GM18858 (cell line): ENCODE measurements at regions not wholly inside any gene's neighbourhood (a gene's known extent, or its start where the extent isn't known, plus 50 kb on each side); places are given as distances from the start of the nearest gene placed in this dataset.
"Not testable (repeated sequence)": the region's sequence is repeated elsewhere in the genome, so short reads cannot be mapped to it uniquely, and the experiment has no call there.

Experiments
- ATAC-seq: cut with Tn5 transposase; IDR thresholded peaks from one replicate; pipeline ENCODE4 v1.9.1; 2021; ENCODE audit not compliant: unreplicated experiment

DNA sequence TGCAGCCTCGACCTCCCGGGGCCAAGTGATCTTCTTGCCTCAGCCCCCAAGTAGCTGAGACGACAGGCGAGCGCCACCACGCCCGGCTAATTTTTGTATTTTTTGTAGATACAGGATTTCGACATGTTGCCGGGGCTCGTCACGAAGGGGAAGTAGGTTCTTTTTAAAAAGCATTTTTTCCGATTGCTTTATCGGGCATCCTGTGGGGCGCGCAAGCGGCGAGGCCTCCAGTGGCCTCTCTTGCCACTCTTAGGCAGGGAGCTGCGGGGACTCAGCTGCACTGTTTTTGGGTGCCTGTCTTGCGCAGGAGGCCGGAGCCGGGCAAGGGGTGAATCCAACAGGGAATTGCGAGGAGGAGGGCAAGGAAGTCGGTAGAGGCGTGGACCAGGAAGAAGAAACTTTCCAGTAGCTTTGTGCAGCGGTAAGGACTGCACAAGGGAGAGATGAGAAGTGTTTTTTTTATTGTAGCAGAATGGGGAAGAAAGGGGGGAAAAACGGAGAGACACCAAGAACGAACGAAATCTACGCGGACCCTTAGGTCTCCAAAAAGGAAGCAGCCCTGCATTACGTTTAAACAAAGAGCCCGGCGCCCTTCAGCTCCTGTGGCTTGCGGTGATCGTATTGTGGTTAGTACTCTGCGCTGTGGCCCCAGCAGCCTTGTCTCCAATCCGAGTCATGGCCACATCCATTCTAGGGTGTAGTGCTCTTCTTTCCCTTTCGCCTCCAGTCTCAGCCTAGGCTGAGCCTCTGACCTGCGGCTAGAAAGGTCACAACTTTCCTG, 164.8 kb downstream of the PPIAL4G start:
- ATAC-seq, result no peak

DNA sequence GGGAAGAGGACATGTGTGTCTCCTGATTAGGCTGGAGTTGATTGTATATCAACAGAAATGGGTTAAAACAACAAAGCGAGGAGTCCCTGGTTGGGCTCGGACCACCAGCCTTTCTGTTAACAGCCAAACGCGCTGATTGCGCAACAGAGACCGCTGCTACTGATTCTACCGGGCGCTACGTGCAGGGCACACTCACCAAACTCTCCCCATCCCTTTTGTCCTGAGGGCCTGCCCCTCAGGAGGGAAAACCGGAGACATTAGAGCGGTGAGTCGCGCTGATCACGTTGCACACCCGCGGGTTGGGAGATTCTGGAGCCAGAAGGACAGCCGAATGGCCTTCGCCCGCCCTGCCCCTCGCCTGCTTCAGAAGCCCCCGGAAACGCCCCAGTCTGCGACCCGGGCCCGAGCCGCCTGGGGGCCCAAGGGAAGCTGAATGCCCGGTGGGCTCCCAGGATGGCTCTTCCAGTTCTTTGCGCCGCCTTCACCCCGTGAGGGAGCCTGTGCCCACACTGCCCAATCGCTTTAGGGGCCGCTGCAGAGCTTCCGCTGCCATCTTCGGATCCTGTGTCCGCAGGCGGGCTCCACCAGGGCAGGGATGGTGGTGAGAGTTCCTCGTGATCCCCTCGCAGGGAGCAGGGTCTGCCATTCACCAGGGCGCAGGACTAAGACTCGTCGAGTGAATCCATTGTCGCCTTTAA, 165.4 kb upstream of the NBPF11 start:
- no peak for ATAC-seq

DNA sequence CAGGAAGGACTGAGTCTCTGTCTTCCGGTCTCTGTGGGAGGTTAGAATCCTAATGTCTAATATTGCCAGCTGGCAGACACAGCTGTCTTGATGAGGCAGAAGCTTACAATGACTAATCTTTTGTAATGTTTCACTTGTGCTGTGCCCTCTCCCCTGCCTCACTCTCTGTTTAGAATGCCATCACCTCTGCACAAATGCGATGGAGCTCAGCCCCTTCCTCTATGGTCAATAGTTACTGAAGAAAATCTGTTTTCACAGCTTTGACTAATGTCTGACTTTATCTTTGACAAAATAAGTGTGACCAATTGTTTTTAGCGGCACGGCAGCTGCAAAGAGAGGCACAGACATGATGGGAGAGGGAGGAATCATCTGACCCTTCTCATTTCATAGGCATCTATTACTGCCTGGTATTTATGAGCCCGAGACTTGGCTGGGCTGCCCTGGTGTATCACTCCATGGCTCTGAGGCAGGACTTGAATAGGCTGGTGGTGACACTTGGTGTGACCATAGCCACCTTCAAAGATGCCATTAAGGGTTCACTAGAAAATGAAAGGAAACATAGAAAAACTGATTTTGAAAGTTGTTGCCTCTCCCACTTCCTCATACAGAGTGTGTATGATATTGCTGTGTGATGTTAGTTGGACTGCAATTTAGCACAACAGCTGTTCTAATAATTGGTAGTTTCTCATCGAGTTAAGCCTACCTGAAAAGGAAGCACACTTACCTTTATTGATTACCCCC, 163.2 kb upstream of the NBPF11 start:
- ATAC-seq, result peak; percentile 82

DNA sequence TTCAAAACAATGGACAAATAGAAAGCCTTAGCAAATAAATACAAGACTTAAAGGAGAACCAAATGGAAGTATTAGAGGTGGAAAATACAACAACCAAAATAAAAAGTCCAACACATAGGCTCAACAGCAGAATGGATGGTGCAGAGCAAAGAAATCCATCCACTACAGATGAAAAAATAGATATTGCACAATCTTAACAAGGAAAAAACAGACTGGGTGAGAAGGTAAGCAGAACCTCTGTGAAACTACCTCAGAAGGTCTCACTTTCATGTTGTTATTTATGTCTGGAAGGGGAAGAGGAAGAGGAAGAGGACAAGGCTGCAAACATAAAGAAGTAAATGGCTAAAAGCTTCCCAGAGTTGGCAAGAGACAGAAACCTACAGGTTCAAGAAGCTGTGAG, 158.7 kb upstream of the NBPF11 start:
- no peak for ATAC-seq

DNA sequence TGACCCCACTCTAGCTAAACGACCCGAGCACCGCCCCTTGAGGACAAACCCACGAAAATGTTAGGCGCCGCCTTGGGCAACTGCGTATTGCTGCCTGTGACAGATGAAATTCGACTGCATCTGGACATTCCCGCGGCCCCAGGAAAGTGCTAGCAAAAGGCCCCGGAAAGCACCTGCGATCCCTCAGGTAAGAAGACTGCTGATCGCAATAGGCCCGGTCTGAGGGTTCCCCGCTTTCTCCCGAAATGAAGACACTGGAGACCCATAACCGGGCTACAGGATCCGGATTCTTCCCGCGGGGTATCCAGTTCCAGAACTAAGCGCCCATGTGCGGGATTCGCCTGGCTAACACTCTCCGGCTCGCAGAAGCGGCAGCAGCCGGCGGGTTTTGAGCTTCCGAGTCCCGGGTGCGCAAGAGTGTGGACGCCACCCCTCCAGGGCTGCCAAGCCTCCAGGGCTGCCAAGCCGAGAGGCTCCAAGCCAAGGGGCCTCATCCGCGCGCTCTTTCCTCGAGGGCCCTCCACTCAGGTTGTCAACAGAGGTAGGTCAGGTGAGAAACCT, 157.9 kb upstream of the NBPF11 start:
- no peak for ATAC-seq

DNA sequence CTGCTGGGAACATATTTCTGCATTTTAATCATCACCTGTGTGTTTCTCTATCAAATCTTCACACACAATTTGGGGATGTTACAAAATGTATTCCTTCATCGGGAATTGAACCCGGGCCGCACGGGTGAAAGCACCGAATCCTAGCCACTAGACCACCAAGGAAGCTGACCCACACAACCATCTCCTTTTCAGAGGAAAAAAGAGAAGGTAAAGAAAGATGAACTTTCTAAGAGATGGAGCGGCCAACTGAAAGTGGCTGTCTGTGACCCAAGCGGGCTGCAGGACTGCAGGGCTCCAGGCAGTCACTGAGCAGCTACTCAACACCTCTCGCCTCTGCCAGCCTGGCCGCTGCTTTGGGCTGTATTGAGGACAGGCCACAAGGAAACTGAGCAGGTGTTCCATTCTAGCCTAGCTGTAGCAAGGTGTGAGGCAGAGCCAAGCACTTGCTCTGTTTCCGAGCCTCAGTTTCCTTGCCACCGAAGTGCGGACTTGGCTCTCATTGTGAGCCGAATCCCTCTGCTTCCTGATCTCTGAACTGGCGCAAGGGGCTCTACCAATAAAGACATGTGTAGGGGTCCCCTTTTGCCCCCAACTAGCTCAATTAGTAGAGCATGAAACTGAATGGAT, 156.9 kb upstream of the NBPF11 start:
- ATAC-seq, result no peak

DNA sequence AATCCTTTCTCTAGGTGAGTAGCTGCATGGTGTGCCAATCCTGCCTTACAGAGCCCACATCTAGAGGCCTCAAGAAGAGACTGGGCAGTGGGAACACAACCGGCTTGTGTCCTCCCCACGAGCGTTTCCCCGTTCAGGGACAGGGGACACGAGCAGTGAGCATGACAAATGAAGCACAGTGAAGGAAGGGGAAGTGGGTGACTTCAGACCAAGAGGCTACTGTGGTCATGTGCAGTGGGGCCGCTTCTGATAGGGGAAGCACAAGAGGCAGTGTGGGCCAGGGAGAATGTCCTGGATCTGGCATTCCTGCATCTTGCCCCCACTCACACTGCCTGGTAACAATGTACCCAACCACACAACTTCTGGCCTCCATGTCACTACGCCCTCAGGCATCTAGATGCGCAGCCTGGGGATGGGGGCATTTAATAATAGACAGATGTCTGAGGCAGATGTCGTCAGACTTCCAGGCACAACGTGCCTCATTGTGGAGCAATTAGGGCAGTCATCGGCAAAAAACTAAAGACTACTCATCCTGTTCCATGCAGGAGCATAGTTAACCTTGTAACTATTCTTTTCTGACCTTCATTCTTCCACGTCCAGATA, 155.6 kb upstream of the NBPF11 start:
- no peak for ATAC-seq

DNA sequence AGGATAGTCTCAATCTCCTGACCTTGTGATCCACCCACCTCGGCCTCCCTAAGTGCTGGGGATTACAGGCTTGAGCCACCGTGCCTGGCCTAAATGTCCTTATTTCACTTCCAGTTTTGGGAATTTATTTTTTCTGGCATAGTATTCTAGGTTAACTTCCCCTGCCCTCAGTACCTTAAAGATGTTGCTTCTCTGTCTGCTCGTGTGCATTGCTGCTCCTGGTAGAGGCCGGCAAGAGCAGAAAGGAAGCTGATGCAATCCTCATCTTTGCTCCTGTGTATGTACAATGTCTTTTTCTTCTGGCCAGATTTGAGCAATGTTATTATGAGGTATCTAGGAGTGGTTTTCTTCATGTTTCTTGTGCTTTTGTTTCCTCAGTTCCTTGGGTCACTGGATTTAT, 152.9 kb upstream of the NBPF11 start:
- ATAC-seq, result not testable (repeated sequence)

DNA sequence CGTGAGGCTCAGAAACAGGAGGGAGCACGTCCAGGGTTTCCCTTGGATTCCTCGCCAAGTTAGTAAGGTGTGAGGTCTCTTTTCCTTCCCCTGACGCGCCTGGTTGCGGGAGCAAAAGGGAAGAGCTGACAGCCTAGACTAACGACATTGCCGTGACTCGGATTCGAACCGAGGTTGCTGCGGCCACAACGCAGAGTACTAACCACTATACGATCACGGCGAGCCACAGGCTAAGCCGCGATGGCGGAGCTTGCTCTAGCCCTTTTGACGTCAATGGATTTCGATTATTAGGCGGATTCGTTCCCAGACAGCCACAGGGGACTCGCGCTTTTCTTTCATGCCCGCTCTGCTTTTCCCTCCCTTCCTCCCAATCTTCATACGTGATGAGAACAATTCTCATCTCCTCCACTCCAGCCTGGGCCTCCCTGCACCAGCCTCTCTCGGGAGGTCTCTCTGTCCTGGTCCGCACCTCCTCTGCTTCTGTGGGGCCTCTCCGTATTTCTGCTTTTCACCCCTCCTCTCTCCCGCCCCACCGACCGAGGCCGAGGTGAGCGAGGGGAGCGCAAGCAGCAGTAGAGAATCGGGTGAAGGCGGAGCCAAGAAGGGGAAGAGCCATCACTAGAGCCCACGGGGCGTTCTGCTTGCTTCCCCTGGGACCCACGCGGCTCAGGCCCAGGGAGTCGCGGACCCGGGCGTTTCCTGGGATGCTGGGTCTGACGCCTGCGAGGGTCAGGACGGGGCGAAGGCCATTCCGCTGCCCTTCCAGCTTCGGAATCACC, 150.7 kb upstream of the NBPF11 start:
- ATAC-seq, result not testable (repeated sequence)

DNA sequence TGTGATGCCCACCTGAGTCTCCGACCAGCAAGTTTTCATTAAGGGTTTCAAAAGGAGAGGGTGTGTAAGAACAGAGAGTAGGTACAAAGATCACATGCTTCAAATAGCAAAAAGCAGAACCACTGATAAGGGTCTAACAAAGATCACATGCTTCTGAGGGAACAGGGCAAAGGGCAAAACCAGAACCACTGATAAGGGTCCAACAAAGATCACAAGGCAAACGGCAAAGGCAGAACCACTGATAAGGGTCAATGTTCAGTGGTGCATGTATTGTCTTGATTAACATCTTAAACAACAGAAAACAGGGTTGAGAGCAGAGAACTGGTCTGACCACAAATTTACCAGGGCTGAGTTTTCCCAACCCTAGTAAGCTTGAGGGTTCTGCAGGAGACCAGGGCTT, 145.8 kb upstream of the NBPF11 start:
- ATAC-seq, result not testable (repeated sequence)

DNA sequence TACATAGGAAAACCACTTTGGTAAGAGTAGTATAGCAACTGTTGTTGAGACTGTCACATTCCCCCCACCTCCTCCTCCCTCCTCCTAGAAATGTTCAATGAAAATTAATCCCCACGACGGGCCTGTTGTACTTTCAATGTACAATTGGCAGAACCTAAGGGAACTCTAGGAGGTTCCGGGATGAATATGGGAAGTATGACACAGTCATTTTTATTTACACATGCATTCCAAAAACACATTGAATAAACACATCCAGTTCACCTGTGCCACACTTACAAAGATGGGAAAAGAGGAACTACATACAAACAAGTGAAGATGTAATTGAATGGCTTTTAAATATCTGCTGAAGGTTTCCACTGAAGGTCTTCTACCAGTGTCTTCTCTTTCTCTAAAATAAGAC, 144.4 kb upstream of the NBPF11 start:
- ATAC-seq, result no peak

DNA sequence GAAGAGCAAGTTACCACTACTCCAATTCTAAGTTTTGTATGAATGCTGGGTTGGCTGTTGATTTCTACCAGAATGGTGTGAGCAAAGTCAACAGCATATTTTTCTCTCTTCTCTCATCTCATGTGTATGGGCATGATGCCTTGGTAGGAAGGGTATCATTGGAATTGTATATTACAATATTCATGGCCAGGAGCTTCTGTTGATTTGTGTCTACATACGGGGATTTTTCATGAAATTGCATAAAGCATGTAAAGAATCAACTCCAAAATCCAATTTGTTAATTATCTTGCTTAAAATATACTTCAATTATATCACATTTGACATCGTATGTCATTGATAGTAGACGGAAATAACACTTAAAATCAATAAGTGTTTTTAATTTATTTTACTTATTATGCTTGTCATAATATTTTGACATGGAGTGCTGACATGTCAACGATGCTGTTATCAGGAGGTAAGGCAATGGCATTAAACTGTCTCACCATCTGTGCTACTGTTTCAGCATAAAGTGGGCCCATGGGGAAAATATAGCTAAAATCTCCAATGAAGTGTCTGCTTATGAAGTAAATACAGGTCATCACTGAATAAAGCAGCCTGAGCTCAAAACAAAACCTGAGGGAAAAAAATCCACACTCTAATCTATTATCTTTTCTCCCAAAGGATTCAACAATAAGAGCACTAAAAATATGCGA, 142.2 kb upstream of the NBPF11 start:
- no peak for ATAC-seq

DNA sequence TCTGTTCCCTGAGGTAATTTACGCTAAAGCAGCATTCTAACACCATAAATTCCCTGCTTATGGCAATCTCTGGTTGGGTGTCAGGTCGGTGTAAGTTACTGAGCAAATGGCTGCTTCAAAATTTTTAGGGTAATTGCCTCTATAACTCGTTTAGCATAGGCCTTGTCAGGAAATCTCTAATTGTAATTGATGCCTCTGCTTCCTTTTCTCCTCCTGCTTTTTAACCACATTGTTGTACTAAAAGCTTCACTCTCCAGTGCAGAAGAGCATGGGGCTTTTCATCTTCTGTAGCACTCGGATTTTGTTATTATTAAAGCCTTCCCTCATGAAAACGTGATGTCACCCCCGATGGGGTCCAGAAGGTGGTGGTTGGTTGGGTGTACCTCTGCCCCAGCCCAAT, 141.6 kb upstream of the NBPF11 start:
- no peak for ATAC-seq

DNA sequence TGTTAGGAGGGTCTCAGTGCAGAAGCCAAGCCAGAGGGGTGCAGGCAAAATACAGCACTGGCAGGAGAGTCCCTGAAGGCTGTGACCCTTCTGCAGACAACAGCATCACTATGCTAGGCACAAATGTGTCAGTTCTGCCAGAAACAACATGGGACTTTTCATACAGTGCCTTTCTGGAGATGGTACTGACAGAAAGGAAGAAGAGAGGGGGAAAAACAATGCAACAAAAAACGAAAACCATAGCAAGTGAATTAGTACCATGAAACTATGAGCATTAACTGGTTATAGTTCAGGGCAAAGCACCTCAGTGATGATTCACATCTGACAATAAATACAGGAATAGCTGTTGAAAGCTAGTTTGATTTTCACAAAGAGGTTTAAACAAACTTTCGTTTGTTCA, 140.8 kb upstream of the NBPF11 start:
- ATAC-seq, result no peak

DNA sequence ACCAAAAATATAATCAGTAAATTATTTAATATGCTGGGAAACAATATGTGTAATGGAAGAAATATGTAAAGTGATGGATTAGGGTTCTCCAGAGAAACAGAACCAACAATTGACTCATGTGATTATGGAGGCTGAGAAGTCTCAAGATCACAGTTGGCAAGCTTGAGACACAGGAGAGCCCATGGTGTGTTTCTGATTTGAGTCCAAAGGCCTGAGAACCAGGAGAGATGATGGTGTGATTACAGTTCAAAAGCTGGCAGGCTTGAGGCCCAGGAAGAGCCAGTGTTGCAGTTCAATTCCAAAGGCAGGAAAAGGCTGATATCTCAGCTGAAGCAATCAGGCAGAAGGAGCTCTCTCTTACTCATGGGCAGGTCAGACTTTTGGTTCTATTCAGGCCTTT, 138.8 kb upstream of the NBPF11 start:
- no peak for ATAC-seq

DNA sequence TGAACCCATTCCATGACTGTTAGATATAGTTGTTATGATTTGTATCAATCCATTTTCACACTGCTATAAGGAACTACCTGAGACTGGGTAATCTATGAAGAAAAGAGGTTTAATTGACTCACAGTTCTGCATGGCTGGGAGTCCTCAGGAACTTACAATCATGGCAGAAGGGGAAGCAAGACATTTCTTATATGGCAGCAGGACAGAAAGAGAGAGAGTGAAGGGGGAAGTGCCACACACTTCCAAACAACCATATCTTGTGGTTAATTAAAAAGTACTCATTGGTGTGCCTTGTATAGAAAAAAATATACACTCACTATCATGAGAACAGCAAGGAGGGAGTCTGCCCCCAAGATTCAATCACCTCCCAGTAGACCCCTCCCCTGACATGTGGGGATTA, 137.6 kb upstream of the NBPF11 start:
- no peak for ATAC-seq

DNA sequence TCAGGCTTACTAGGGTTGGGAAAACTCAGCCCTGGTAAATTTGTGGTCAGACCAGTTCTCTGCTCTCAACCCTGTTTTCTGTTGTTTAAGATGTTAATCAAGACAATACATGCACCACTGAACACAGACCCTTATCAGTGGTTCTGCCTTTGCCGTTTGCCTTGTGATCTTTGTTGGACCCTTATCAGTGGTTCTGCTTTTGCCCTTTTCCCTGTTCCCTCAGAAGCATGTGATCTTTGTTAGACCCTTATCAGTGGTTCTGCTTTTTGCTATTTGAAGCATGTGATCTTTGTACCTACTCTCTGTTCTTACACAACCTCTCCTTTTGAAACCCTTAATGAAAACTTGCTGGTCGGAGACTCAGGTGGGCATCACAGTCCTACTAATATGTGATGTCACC, 133.9 kb upstream of the NBPF11 start:
- ATAC-seq, result not testable (repeated sequence)

DNA sequence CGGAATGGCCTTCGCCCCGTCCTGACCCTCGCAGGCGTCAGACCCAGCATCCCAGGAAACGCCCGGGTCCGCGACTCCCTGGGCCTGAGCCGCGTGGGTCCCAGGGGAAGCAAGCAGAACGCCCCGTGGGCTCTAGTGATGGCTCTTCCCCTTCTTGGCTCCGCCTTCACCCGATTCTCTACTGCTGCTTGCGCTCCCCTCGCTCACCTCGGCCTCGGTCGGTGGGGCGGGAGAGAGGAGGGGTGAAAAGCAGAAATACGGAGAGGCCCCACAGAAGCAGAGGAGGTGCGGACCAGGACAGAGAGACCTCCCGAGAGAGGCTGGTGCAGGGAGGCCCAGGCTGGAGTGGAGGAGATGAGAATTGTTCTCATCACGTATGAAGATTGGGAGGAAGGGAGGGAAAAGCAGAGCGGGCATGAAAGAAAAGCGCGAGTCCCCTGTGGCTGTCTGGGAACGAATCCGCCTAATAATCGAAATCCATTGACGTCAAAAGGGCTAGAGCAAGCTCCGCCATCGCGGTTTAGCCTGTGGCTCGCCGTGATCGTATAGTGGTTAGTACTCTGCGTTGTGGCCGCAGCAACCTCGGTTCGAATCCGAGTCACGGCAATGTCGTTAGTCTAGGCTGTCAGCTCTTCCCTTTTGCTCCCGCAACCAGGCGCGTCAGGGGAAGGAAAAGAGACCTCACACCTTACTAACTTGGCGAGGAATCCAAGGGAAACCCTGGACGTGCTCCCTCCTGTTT, 128.9 kb upstream of the NBPF11 start:
- not testable (repeated sequence) for ATAC-seq
